ENCODE measurements at regions not wholly inside any gene's neighbourhood (a gene's known extent, or its start where the extent isn't known, plus 50 kb on each side); places are given as distances from the start of the nearest gene placed in this dataset.

- H3K9me3 ChIP-seq (ENCODE audit: control extremely low read depth in 1 of 3, control insufficient read depth in 2 of 3, insufficient read depth in 1 of 3, low read length in 2 of 3) = peaks cover 0 to 3% (median 0%) of the 10 kb centered on the region in 3 donors
- H3K4me1 Mint-ChIP-seq = peaks cover 2% of the 10 kb centered on the region
- no peaks in the 10 kb centered on the region for H3K36me3 ChIP-seq (replicated peaks in 1 of 2; ENCODE audit: control extremely low read depth in 1 of 2, control insufficient read depth in 1 of 2, extremely low read depth in 1 of 2, insufficient read depth in 2 of 2, low read length in 1 of 2)
- no peak overlapping the region for H3K27ac Mint-ChIP-seq
- H3K4me2 ChIP-seq (replicated peaks; ENCODE audit: low read depth, low read length, poor library complexity, severe bottlenecking) = no peak overlapping the region
- no peaks in the 10 kb centered on the region for H3K79me2 ChIP-seq (ENCODE audit: control insufficient read depth, insufficient read depth, low read length)
- no CpG with 5 or more reads among the region's 5 CpGs for WGBS (ENCODE audit: insufficient coverage)
- H4K20me1 ChIP-seq (ENCODE audit: control insufficient read depth, insufficient read depth, low read length, poor library complexity, severe bottlenecking) = no peaks in the 10 kb centered on the region
- ChIA-PET CTCF (no interaction called here), POLR2A (no interaction called here)
- H3K27ac ChIP-seq (ENCODE audit: low read length in 2 of 2) = no peak overlapping the region
- H3K4me1 ChIP-seq (ENCODE audit: control insufficient read depth in 2 of 2, insufficient read depth in 2 of 2, low read length in 2 of 2) = no peaks in the 10 kb centered on the region
- H2AFZ ChIP-seq (ENCODE audit: insufficient read depth, low read depth, low read length, poor library complexity, severe bottlenecking) = no peak overlapping the region
- peaks cover 0 to 10% (median 2%) of the 10 kb centered on the region in 4 experiments for H3K27me3 ChIP-seq (replicated peaks in 1 of 4; ENCODE audit: control extremely low read depth in 1 of 4, control insufficient read depth in 3 of 4, insufficient read depth in 4 of 4, low read length in 3 of 4)
- no peak overlapping the region for H3K4me3 Mint-ChIP-seq
- no peak overlapping the region for H3K9ac ChIP-seq (ENCODE audit: low read length)
- no peak for ATAC-seq (ENCODE audit: low read depth)
- peaks cover 49% of the 10 kb centered on the region for H3K27me3 Mint-ChIP-seq
- no peak overlapping the region for H3K4me3 ChIP-seq (ENCODE audit: control extremely low read depth in 1 of 5, extremely low read depth in 1 of 5, insufficient read depth in 1 of 5, low read depth in 2 of 5, low read length in 4 of 5)
- no peak for DNase-seq
- TF ChIP-seq, protein P1, sequence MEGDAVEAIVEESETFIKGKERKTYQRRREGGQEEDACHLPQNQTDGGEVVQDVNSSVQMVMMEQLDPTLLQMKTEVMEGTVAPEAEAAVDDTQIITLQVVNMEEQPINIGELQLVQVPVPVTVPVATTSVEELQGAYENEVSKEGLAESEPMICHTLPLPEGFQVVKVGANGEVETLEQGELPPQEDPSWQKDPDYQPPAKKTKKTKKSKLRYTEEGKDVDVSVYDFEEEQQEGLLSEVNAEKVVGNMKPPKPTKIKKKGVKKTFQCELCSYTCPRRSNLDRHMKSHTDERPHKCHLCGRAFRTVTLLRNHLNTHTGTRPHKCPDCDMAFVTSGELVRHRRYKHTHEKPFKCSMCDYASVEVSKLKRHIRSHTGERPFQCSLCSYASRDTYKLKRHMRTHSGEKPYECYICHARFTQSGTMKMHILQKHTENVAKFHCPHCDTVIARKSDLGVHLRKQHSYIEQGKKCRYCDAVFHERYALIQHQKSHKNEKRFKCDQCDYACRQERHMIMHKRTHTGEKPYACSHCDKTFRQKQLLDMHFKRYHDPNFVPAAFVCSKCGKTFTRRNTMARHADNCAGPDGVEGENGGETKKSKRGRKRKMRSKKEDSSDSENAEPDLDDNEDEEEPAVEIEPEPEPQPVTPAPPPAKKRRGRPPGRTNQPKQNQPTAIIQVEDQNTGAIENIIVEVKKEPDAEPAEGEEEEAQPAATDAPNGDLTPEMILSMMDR (IDR thresholded peaks at IDR 0.05) = no peak
- TF ChIP-seq EZH2 (IDR thresholded peaks at IDR 0.05; ENCODE audit: borderline replicate concordance, insufficient read depth, low read depth, low read length, poor library complexity, severe bottlenecking) = no peak
- intact Hi-C loops (cut with micrococcal nuclease) = no loop called here
- H3K9me3 Mint-ChIP-seq (ENCODE audit: insufficient read depth) = no peaks in the 10 kb centered on the region
Measured at GRCh38 chr2:20150110-20150706, 74.7 kb downstream of the SDC1 start.

GRCh38 chr2:20149703-20150030, 75.3 kb downstream of the SDC1 start:
- Histone ChIP-seq H3K27me3 (replicated peaks in 1 of 4; ENCODE audit: control extremely low read depth in 1 of 4, control insufficient read depth in 3 of 4, insufficient read depth in 4 of 4, low read length in 3 of 4) (peaks cover 0 to 10% (median 1%) of the 10 kb centered on the region in 4 experiments), H3K4me3 (ENCODE audit: control extremely low read depth in 1 of 5, extremely low read depth in 1 of 5, insufficient read depth in 1 of 5, low read depth in 2 of 5, low read length in 4 of 5) (no peak overlapping the region), H2AFZ (ENCODE audit: insufficient read depth, low read depth, low read length, poor library complexity, severe bottlenecking) (no peak overlapping the region), H3K79me2 (ENCODE audit: control insufficient read depth, insufficient read depth, low read length) (no peaks in the 10 kb centered on the region), H3K9ac (ENCODE audit: low read length) (no peak overlapping the region), H3K4me2 (replicated peaks; ENCODE audit: low read depth, low read length, poor library complexity, severe bottlenecking) (no peak overlapping the region), H3K27ac (ENCODE audit: low read length in 2 of 2) (no peak overlapping the region), H3K36me3 (replicated peaks in 1 of 2; ENCODE audit: control extremely low read depth in 1 of 2, control insufficient read depth in 1 of 2, extremely low read depth in 1 of 2, insufficient read depth in 2 of 2, low read length in 1 of 2) (no peaks in the 10 kb centered on the region), H4K20me1 (ENCODE audit: control insufficient read depth, insufficient read depth, low read length, poor library complexity, severe bottlenecking) (no peaks in the 10 kb centered on the region), H3K9me3 (ENCODE audit: control extremely low read depth in 1 of 3, control insufficient read depth in 2 of 3, insufficient read depth in 1 of 3, low read length in 2 of 3) (peaks cover 0 to 3% (median 0%) of the 10 kb centered on the region in 3 donors), H3K4me1 (ENCODE audit: control insufficient read depth in 2 of 2, insufficient read depth in 2 of 2, low read length in 2 of 2) (no peaks in the 10 kb centered on the region)
- Mint-ChIP-seq H3K9me3 (ENCODE audit: insufficient read depth) (no peaks in the 10 kb centered on the region), H3K27ac (no peak overlapping the region), H3K4me1 (peaks cover 2% of the 10 kb centered on the region), H3K27me3 (peaks cover 46% of the 10 kb centered on the region), H3K4me3 (no peak overlapping the region)
- no peak for DNase-seq
- POLR2A ChIA-PET = no interaction called here
- 85% methylated on average over 5 of the region's 5 CpGs for WGBS (ENCODE audit: insufficient coverage)
- CTCF ChIA-PET = no interaction called here
- TF ChIP-seq, protein P1 (IDR thresholded peaks at IDR 0.05) = no peak
- no peak for TF ChIP-seq EZH2 (IDR thresholded peaks at IDR 0.05; ENCODE audit: borderline replicate concordance, insufficient read depth, low read depth, low read length, poor library complexity, severe bottlenecking)
- ATAC-seq (ENCODE audit: low read depth) = no peak
- intact Hi-C loops (cut with micrococcal nuclease) = no loop called here

Measured in B cell (primary cell).